Upper lobe of left lung (tissue), 6 donors: ENCODE measurements at regions not wholly inside any gene's neighbourhood (a gene's known extent, or its start where the extent isn't known, plus 50 kb on each side); places are given as distances from the start of the nearest gene placed in this dataset.

Source experiments
- ATAC-seq, 2 donors: fragments of 200-7000 bp; cut with Tn5 transposase; one replicate each; pipeline ENCODE4 v1.9.1; 2022; ENCODE audit warnings: mild to moderate bottlenecking in 2 of 2, moderate library complexity in 2 of 2; ENCODE audit not compliant: low FRiP score in 2 of 2
- DNase-seq, 2 donors: peaks; one replicate each; pipeline ENCODE4 v3.0.0-alpha.2; 2019 to 2020
- H3K27ac ChIP-seq, 4 donors: fragments of 200-600 bp; sonication (generic); one replicate each; pipeline ENCODE4 v1.5.1; 2016 to 2019
- H3K27me3 ChIP-seq, 4 donors: fragments of 200-600 bp; sonication (generic); one replicate each; pipeline ENCODE4 v1.5.1; 2017 to 2019
- H3K36me3 ChIP-seq, 4 donors: fragments of 200-600 bp; sonication (generic); one replicate each; pipeline ENCODE4 v1.5.1; 2016 to 2019
- H3K4me1 ChIP-seq, 4 donors: fragments of 200-600 bp; sonication (generic); one replicate each; pipeline ENCODE4 v1.5.1; 2018 to 2019
- H3K4me3 ChIP-seq, 4 donors: fragments of 200-600 bp; sonication (generic); one replicate each; pipeline ENCODE4 v1.5.1; 2017 to 2019; ENCODE audit warnings: mild to moderate bottlenecking in 2 of 4, moderate library complexity in 1 of 4
- H3K9me3 ChIP-seq, 4 donors: fragments of 200-600 bp; sonication (generic); one replicate each; pipeline ENCODE4 v1.5.1; 2018 to 2019
- CTCF ChIP-seq, 6 experiments: fragments of 450-650 bp in 4 of 6; fragments of 200-600 bp in 2 of 6; sonication (generic) in 2 of 6; IDR thresholded peaks; one replicate each; pipeline ENCODE4 v1.5.1; 2016 to 2019; ENCODE audit warnings: antibody characterized with exemption in 6 of 6
- EP300 ChIP-seq, 4 donors: sonication (generic); formaldehyde crosslinking; IDR thresholded peaks; one replicate each; pipeline ENCODE4 v1.5.1; 2017; ENCODE audit warnings: antibody characterized with exemption in 4 of 4, control low read depth in 2 of 4
- POLR2A ChIP-seq, 4 donors: fragments of 450-650 bp; IDR thresholded peaks; one replicate each; pipeline ENCODE4 v1.5.1; 2016 to 2017; ENCODE audit warnings: antibody characterized with exemption in 4 of 4, mild to moderate bottlenecking in 2 of 4
- POLR2AphosphoS5 ChIP-seq, 2 donors: sonication (generic); formaldehyde crosslinking; IDR thresholded peaks; one replicate each; pipeline ENCODE4 v1.5.1; 2017; ENCODE audit warnings: antibody characterized with exemption in 2 of 2
- WGBS, 2 donors: methylation state at CpG; one replicate each; pipeline ENCODE4 v1.1.5; 2017 to 2018; 5-methylcytosine and 5-hydroxymethylcytosine counted together
- donor health status: DM: no; HTN: no; CAD: no; lungs with moderate emphysema.
- donor health status: DM: no; HTN: yes; CAD: no; lungs with severe emphysema.

GRCh38 chr6:45727228-45727627 lies 288.4 kb downstream of the CLIC5 start:
- no peak for DNase-seq
- Histone ChIP-seq H3K36me3 (no peaks in the 10 kb centered on the region), H3K9me3 (no peaks in the 10 kb centered on the region), H3K4me1 (no peaks in the 10 kb centered on the region), H3K27me3 (no peaks in the 10 kb centered on the region), H3K27ac (no peak overlapping the region), H3K4me3 (no peak overlapping the region)
- 75 to 79% methylated on average over 2 of the region's 2 CpGs for WGBS, 2 donors
- TF ChIP-seq EP300 (IDR thresholded peaks at IDR 0.05) = no peak
- TF ChIP-seq CTCF (IDR thresholded peaks at IDR 0.05) = no peak
- TF ChIP-seq POLR2A (IDR thresholded peaks at IDR 0.05) = no peak
- TF ChIP-seq POLR2AphosphoS5 (IDR thresholded peaks at IDR 0.05) = no peak
- no peak for ATAC-seq

GRCh38 chr6:45726444-45726843 lies 289.2 kb downstream of the CLIC5 start:
- Histone ChIP-seq H3K36me3 (no peaks in the 10 kb centered on the region), H3K27me3 (no peaks in the 10 kb centered on the region), H3K4me3 (no peak overlapping the region), H3K9me3 (no peaks in the 10 kb centered on the region), H3K4me1 (no peaks in the 10 kb centered on the region), H3K27ac (no peak overlapping the region)
- WGBS, 2 donors = 57 to 75% methylated on average over 3 of the region's 3 CpGs
- DNase-seq (no peak), ATAC-seq (no peak)
- TF ChIP-seq POLR2A (IDR thresholded peaks at IDR 0.05) (no peak), CTCF (IDR thresholded peaks at IDR 0.05) (no peak)

- no peak for ATAC-seq
- Histone ChIP-seq H3K4me3 (no peak overlapping the region), H3K36me3 (no peaks in the 10 kb centered on the region), H3K4me1 (no peaks in the 10 kb centered on the region), H3K9me3 (no peaks in the 10 kb centered on the region), H3K27me3 (no peaks in the 10 kb centered on the region), H3K27ac (no peak overlapping the region)
- WGBS, 2 donors = 45% methylated on average over 2 of the region's 2 CpGs
- TF ChIP-seq CTCF (IDR thresholded peaks at IDR 0.05) (no peak), POLR2AphosphoS5 (IDR thresholded peaks at IDR 0.05) (no peak), EP300 (IDR thresholded peaks at IDR 0.05) (no peak), POLR2A (IDR thresholded peaks at IDR 0.05) (no peak)
- no peak for DNase-seq
Observed at GRCh38 chr6:45724511-45724910, 291.1 kb downstream of the CLIC5 start.

- Histone ChIP-seq H3K36me3 (no peaks in the 10 kb centered on the region), H3K27me3 (no peaks in the 10 kb centered on the region), H3K27ac (no peak overlapping the region), H3K9me3 (no peaks in the 10 kb centered on the region), H3K4me3 (no peak overlapping the region), H3K4me1 (no peaks in the 10 kb centered on the region)
- TF ChIP-seq EP300 (IDR thresholded peaks at IDR 0.05) (no peak), POLR2AphosphoS5 (IDR thresholded peaks at IDR 0.05) (no peak), POLR2A (IDR thresholded peaks at IDR 0.05) (no peak), CTCF (IDR thresholded peaks at IDR 0.05) (no peak)
- DNase-seq = no peak
- no peak for ATAC-seq
Observed at GRCh38 chr6:45724027-45724426, 291.6 kb downstream of the CLIC5 start.

GRCh38 chr6:45722876-45723275 lies 292.8 kb downstream of the CLIC5 start:
- no peak overlapping the region for H3K27ac ChIP-seq
- no peak overlapping the region for H3K4me3 ChIP-seq
- no peaks in the 10 kb centered on the region for H3K4me1 ChIP-seq
- ATAC-seq = no peak
- H3K36me3 ChIP-seq = no peaks in the 10 kb centered on the region
- no peaks in the 10 kb centered on the region for H3K9me3 ChIP-seq
- no peak for TF ChIP-seq CTCF (IDR thresholded peaks at IDR 0.05)
- WGBS, 2 donors = 63 to 76% methylated on average over 2 of the region's 2 CpGs
- no peak for DNase-seq
- H3K27me3 ChIP-seq = no peaks in the 10 kb centered on the region
